HG03135 (cell line): ENCODE measurements at regions not wholly inside any gene's neighbourhood (a gene's known extent, or its start where the extent isn't known, plus 50 kb on each side); places are given as distances from the start of the nearest gene placed in this dataset.
"Not testable (repeated sequence)": the region's sequence is repeated elsewhere in the genome, so short reads cannot be mapped to it uniquely, and the experiment has no call there.

Experiments
- ATAC-seq: cut with Tn5 transposase; IDR thresholded peaks from one replicate; pipeline ENCODE4 v1.9.1; 2021; ENCODE audit warnings: mild to moderate bottlenecking, moderate library complexity; ENCODE audit not compliant: unreplicated experiment

GRCh38 chr20:60096166-60096565 lies 137.9 kb downstream of the CDH26 start:
- ATAC-seq, result no peak

- ATAC-seq, result no peak
Measured at GRCh38 chr20:60097285-60097684, 139.1 kb downstream of the CDH26 start.

DNA sequence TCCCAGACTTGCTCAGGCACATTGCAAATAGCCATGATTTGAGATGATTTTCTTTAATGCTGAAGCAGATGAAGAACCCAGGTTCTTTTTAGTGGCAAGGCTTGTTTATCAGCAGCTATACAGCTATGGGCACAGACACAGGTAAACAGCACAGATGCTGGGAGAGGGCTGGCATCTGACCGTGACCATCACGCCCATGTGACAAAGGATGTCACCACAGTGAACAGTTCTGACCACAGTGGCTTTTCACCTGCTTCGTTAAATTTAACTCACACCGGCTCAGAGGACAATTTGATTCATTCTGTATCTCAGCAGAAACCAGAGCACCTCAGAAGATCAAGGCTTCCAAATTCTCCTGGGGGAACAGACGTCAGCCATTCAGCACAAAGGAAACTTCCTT lies 142.6 kb downstream of the CDH26 start:
- peak; percentile 63 for ATAC-seq

DNA sequence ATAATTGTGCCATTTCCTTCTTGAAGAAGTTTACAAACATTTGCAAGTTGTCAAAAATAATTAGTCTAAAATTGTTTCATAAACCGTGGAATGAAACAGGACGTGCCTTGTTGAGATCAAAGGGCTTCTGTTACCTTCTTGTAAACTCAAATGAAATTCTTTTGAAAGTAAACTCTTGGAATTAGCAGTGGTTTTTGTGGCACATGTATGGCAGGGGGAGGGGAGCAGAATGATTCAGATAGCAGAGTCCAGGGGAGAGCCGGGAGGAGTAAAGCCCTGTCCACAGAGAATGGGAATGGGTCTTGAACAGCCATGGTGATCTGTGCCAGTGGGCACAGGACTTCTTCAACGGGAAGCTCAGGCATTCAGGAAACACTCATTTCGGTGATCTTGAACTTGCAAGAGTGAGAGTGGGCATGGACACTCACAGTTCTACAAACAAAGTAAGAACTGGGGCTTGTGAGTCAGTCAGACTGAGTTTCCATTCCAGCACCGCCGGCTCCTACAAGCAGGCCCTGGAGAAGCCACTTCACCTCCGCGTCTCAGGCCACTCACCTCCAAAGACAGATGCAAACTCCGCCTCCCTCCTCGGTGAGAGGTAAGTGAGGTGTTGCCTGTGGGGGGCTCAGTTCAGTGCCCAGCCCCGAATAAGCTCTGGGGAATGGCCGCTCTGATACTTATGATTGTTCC lies 143.1 kb downstream of the CDH26 start:
- no peak for ATAC-seq

- no peak for ATAC-seq
Measured at GRCh38 chr20:60101891-60102281, 143.7 kb downstream of the CDH26 start.

GRCh38 chr20:60102665-60103210 lies 144.5 kb downstream of the CDH26 start:
- no peak for ATAC-seq

DNA sequence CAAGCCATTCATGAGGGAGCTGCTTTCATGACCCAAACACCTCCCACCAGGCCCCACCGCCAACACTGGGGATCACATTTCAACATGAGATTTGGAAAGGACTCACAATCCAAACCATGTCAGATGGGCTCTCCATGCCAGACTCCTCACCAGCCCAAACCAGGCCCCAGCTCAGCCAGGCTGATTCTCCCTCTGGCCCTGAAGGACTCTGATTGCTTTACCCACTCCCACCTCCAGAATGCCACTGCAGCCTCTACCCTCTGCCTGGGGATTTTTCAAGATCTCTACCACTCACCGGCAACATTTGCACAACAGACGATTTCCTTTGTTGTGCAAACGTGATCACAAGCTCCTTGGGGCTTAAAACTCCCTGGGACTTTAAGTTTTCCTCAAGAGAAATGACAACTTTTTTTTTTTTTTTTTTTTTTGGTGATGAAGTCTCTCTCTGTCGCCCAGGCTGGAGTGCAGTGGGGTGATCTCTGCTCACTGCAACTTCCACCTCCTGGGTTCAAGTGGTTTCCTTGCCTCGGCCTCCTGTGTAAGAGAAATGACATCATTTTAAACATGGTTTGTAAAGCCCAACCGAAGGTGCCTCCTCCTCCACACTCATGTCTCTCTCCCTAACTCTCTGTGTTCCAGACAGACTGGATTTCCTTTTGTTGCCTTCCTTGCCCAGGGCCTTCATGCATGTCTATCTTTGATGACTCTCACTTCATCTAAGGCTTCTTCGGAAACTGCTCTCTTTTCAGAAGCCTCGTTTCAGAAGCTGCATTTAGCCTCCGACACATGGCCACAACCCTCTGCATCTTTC lies 147.0 kb downstream of the CDH26 start:
- no peak for ATAC-seq

- ATAC-seq, result not testable (repeated sequence)
Measured at GRCh38 chr20:60106186-60106585, 148.0 kb downstream of the CDH26 start.

- ATAC-seq, result no peak
Measured at GRCh38 chr20:60107621-60108390, 149.6 kb downstream of the CDH26 start.

- ATAC-seq, result no peak
Measured at GRCh38 chr20:60108397-60108796, 150.2 kb downstream of the CDH26 start.

DNA sequence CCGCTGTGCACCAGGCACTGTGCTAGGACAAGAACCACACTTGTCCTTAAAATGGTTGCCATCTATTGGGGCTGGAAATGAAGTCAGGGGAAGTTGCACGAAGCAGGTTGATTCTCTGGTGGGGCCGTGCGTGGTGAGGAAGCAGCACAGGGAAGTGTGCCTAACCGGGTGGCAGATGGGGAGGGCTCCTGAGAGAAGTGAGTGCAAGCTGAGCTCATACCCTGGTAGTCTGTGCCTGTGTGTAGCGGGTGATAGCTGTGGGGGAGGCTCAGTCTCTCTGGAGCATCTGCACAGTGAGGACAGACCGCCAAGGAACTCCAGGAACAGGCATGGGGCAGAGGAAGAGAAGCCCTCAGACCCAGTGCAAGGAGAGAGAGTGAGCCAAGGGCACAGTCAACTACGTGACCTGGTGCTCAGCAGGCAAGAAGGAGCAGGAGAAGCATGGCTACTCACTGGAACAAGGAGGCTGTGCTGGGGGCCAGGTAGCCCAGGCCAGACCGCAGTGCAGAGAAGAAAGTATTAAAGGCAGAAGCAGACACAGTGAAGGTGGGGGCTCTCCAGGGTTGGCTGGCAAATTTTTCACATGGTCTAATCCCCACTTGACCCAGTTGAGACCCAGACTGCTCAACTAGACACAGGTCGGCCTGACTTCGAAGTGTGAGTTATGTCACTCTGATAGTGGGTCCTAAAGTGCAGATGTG lies 155.0 kb downstream of the CDH26 start:
- no peak for ATAC-seq

GRCh38 chr20:60113771-60114170 lies 155.5 kb downstream of the CDH26 start:
- ATAC-seq, result no peak

DNA sequence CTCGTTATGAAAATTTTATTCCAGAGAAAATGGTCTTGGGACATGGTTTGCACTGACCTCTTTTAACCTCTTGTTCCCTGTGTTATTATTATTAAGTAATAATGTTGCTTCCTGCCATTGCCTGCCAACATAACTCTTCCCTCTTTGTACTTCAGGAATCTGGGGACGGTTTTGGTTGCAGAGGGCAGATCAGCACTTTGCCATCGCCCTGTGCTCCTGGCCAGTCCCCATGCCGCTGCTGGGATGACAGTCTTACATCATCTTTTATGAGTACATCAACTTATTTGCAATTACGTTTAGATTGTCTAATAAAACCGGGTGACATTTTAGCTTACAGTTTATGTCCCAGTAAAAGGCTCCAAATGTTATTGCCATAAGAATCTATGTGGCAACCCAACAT lies 157.2 kb downstream of the CDH26 start:
- no peak for ATAC-seq

- no peak for ATAC-seq
Measured at GRCh38 chr20:60116128-60116909, 158.1 kb downstream of the CDH26 start.

DNA sequence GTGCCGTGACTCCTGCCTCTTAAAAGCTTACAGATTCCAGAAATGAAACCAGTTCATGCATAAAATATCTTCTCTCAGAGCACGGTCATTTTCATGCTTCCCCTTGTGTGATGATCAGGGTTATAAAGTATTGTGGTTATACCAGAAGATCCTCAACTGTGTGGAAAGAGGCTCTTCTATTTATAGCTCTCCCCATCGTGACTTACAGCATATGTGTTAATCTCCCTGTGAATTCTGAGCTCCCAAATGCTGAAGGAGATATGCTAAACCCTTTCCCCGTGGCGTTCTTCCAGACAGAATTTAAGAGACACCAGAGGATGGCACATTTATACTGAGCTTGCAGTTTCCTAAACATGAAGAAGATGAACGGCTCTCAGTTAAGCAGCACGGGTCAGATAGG lies 158.8 kb downstream of the CDH26 start:
- no peak for ATAC-seq

DNA sequence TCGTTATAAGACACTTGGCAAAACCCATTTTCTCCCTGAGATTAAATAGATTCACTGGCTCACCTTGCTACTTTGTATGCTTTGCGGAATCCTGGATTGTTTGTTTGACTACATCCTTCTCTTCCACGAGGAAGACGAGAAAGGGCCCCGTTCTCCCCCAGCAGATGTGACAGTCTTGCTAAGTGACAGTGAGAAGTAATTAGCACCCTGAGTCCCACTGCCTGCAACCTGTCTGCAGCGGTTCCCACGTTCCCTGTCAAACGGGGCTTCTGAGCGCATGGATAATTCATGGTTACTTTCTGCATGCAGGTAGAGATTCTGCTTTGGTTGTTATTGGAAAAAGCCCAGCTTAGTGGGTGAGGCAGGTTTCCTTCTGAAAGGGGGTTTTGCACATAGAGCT lies 163.7 kb downstream of the CDH26 start:
- ATAC-seq, result no peak

- ATAC-seq, result no peak
Measured at GRCh38 chr20:60122671-60123070, 164.4 kb downstream of the CDH26 start.

DNA sequence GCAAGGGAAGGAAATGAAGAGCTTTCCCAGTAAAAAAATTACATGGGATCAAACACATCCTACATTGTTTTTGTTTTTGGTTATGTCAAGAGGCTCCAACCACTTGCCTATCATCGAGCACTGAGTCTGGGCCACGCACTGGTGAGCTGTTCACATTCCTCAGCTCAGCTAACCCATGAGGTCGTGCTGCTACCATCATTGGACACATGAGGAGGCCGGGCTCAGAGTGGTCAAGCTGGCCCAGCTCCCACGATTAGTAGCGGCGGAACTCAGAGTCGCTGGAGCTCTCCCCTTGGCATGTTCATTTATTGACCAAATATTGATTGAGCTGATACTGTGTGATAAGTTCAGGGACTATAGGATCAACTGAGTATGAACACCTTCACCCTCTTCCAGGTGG lies 164.9 kb downstream of the CDH26 start:
- ATAC-seq, result no peak

DNA sequence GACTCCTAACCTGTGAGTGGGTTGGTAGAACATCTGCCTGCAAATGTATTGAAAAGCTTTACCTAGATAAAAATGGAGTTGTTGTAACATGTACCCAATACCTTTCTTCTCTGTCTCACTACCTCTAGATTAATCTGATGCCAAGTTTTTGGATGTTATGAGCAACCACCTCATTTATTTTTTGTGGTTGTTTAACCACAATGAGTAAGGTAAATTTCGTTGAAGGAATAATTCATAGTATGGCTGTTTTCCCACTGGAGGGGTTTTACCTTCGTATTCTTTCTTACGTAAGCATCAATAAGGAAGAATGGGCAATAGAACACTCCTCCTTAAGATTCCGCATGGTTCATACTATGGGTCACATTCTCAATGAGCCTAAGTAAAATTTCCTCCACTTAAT lies 165.4 kb downstream of the CDH26 start:
- ATAC-seq, result no peak

- no peak for ATAC-seq
Measured at GRCh38 chr20:60124776-60125381, 166.7 kb downstream of the CDH26 start.
